RWPE2 (cell line): ENCODE measurements at regions not wholly inside any gene's neighbourhood (a gene's known extent, or its start where the extent isn't known, plus 50 kb on each side); places are given as distances from the start of the nearest gene placed in this dataset.

Source experiments
- ATAC-seq: fragments of 200-7000 bp; cut with Tn5 transposase; 3 replicates; pipeline ENCODE4 v1.9.1; 2021; ENCODE audit warnings: low read depth
- DNase-seq: peaks from one replicate; pipeline ENCODE4 v3.0.0-alpha.2; 2020; ENCODE audit warnings: low spot score
- H3K27ac ChIP-seq: fragments of 450-650 bp; 2 replicates; pipeline ENCODE4 v1.5.1; 2017; ENCODE audit warnings: mild to moderate bottlenecking; ENCODE audit not compliant: poor library complexity, severe bottlenecking
- H3K27me3 ChIP-seq: fragments of 250-450 bp; sonication (Bioruptor Pico); 2 replicates; pipeline ENCODE4 v1.5.1; 2021; ENCODE audit warnings: mild to moderate bottlenecking, moderate library complexity; ENCODE audit not compliant: insufficient read depth, poor library complexity, severe bottlenecking
- H3K36me3 ChIP-seq: fragments of 250-450 bp; sonication (Bioruptor Pico); 2 replicates; pipeline ENCODE4 v1.5.1; 2020; ENCODE audit warnings: low read depth, mild to moderate bottlenecking, moderate library complexity
- H3K4me1 ChIP-seq: fragments of 250-450 bp; sonication (Bioruptor Pico); 2 replicates; pipeline ENCODE4 v1.5.1; 2021; ENCODE audit warnings: mild to moderate bottlenecking, moderate library complexity; ENCODE audit not compliant: insufficient read depth, poor library complexity, severe bottlenecking
- H3K4me3 ChIP-seq: fragments of 250-450 bp; sonication (Bioruptor Pico); 2 replicates; pipeline ENCODE4 v1.5.1; 2021; ENCODE audit warnings: mild to moderate bottlenecking, moderate library complexity; ENCODE audit not compliant: severe bottlenecking
- H3K9me3 ChIP-seq: fragments of 250-450 bp; sonication (Bioruptor Pico); 2 replicates; pipeline ENCODE4 v1.5.1; 2021; ENCODE audit warnings: mild to moderate bottlenecking, moderate library complexity; ENCODE audit not compliant: severe bottlenecking
- CTCF ChIP-seq: fragments of 450-650 bp; IDR thresholded peaks from one replicate; pipeline ENCODE4 v1.5.1; 2017; ENCODE audit warnings: mild to moderate bottlenecking, moderate library complexity; ENCODE audit not compliant: poor library complexity, severe bottlenecking

GRCh38 chr12:98422812-98423211, 92.6 kb upstream of the TMPO start:
- Histone ChIP-seq H3K9me3 (no peaks in the 10 kb centered on the region), H3K4me3 (no peak overlapping the region), H3K27me3 (no peaks in the 10 kb centered on the region), H3K27ac (no peak overlapping the region), H3K36me3 (no peaks in the 10 kb centered on the region), H3K4me1 (peaks cover 25% of the 10 kb centered on the region)
- ATAC-seq (no peak), DNase-seq (no peak)
- no peak for TF ChIP-seq CTCF

- Histone ChIP-seq H3K36me3 (no peaks in the 10 kb centered on the region), H3K27ac (peak overlapping the region; percentile 30), H3K27me3 (no peaks in the 10 kb centered on the region)
These were observed 91.4 kb upstream of the TMPO start for GRCh38 chr12:98423963-98424362.

GRCh38 chr12:98424726-98425401, 90.5 kb upstream of the TMPO start:
- ATAC-seq (peak; percentile 94), DNase-seq (peak; percentile 76)
- peak; percentile 92 for TF ChIP-seq CTCF
- H3K4me1 ChIP-seq, result peaks cover 10% of the 10 kb centered on the region
- no peaks in the 10 kb centered on the region for H3K9me3 ChIP-seq
- H3K27ac ChIP-seq, result peak overlapping the region; percentile 30
- H3K27me3 ChIP-seq, result no peaks in the 10 kb centered on the region
- H3K4me3 ChIP-seq, result no peak overlapping the region
- no peaks in the 10 kb centered on the region for H3K36me3 ChIP-seq

More at GRCh38 chr12:98423963-98424362, 91.4 kb upstream of the TMPO start:
- Histone ChIP-seq H3K9me3 (no peaks in the 10 kb centered on the region), H3K4me3 (no peak overlapping the region), H3K4me1 (peaks cover 16% of the 10 kb centered on the region)
- no peak for TF ChIP-seq CTCF
- DNase-seq, result no peak
- no peak for ATAC-seq

GRCh38 chr12:98425859-98426258, 89.5 kb upstream of the TMPO start:
- TF ChIP-seq CTCF, result no peak

GRCh38 chr12:98431089-98431488, 84.3 kb upstream of the TMPO start:
- no peak for TF ChIP-seq CTCF
- DNase-seq (no peak), ATAC-seq (no peak)
- Histone ChIP-seq H3K4me3 (no peak overlapping the region), H3K27me3 (no peaks in the 10 kb centered on the region), H3K9me3 (no peaks in the 10 kb centered on the region), H3K4me1 (no peaks in the 10 kb centered on the region), H3K27ac (no peak overlapping the region), H3K36me3 (no peaks in the 10 kb centered on the region)

More at GRCh38 chr12:98425859-98426258, 89.5 kb upstream of the TMPO start:
- DNase-seq (no peak), ATAC-seq (no peak)
- H3K4me1 ChIP-seq, result peaks cover 10% of the 10 kb centered on the region
- no peaks in the 10 kb centered on the region for H3K27me3 ChIP-seq
- H3K27ac ChIP-seq, result no peak overlapping the region
- no peaks in the 10 kb centered on the region for H3K9me3 ChIP-seq
- no peak overlapping the region for H3K4me3 ChIP-seq
- H3K36me3 ChIP-seq, result no peaks in the 10 kb centered on the region
